BJ (cell line): ENCODE measurements at regions not wholly inside any gene's neighbourhood (a gene's known extent, or its start where the extent isn't known, plus 50 kb on each side); places are given as distances from the start of the nearest gene placed in this dataset.

Experiments
- CTCF ChIA-PET: fragments of 350-600 bp; formaldehyde crosslinking; extraction: SDS; loops from one replicate; lab custom pipeline; 2021; ENCODE audit warnings: antibody characterized with exemption, inconsistent platforms; lab: Yijun Ruan, JAX
- POLR2A ChIA-PET: fragments of 300-600 bp; sonication (Branson Sonifier 250); formaldehyde crosslinking; extraction: SDS; loops from one replicate; lab custom pipeline; 2021; ENCODE audit warnings: antibody characterized with exemption; lab: Charles Lee
- DNase-seq: peaks from one replicate; pipeline ENCODE4 v3.0.0-alpha.2; 2011; ENCODE audit warnings: low read depth
- H3K27me3 ChIP-seq: 2 replicates; pipeline ENCODE4 v1.6.0; 2011; ENCODE audit warnings: low read length; ENCODE audit not compliant: control insufficient read depth, insufficient read depth
- H3K36me3 ChIP-seq: 2 replicates; pipeline ENCODE4 v1.5.1; 2011; ENCODE audit warnings: low read length; ENCODE audit not compliant: control insufficient read depth, insufficient read depth
- H3K4me3 ChIP-seq: 2 replicates; pipeline ENCODE4 v1.5.1; 2011; ENCODE audit warnings: low read depth, mild to moderate bottlenecking, control low read depth, low read length
- CTCF ChIP-seq: IDR thresholded peaks from 2 replicates; pipeline ENCODE4 v1.5.1; 2011; ENCODE audit warnings: low read depth, mild to moderate bottlenecking, control low read depth, inconsistent platforms, low read length, moderate library complexity; ENCODE audit not compliant: insufficient read depth

GRCh38 chr4:54897590-54897989 lies 227.8 kb downstream of the KDR start:
- no peaks in the 10 kb centered on the region for H3K36me3 ChIP-seq
- CTCF ChIA-PET: no interaction called here
- no peak for DNase-seq
- H3K4me3 ChIP-seq: no peak overlapping the region
- no peak for TF ChIP-seq CTCF
- POLR2A ChIA-PET: no interaction called here
- no peaks in the 10 kb centered on the region; the same call in none of the 2 replicates for H3K27me3 ChIP-seq

GRCh38 chr4:54882616-54883015 lies 224.9 kb downstream of the KIT start:
- CTCF ChIA-PET: no interaction called here
- DNase-seq: no peak
- no peak overlapping the region for H3K4me3 ChIP-seq
- H3K27me3 ChIP-seq: no peaks in the 10 kb centered on the region; the same call in 1 of the 2 replicates
- H3K36me3 ChIP-seq: no peaks in the 10 kb centered on the region
- POLR2A ChIA-PET: no interaction called here
- TF ChIP-seq CTCF: no peak

GRCh38 chr4:54879576-54879975 lies 221.8 kb downstream of the KIT start:
- no peak for TF ChIP-seq CTCF
- ChIA-PET CTCF (interaction anchor here (0.6 to 1.0 kb wide), 2 partner anchors 19 to 34 kb away, joined by 3 read pairs; no protein-coding TSS in a partner anchor), POLR2A (no interaction called here)
- H3K36me3 ChIP-seq: no peaks in the 10 kb centered on the region
- no peaks in the 10 kb centered on the region; the same call in 1 of the 2 replicates for H3K27me3 ChIP-seq
- H3K4me3 ChIP-seq: no peak overlapping the region
- no peak for DNase-seq

GRCh38 chr4:54877006-54877405 lies 219.2 kb downstream of the KIT start:
- Histone ChIP-seq H3K4me3 (no peak overlapping the region), H3K36me3 (no peaks in the 10 kb centered on the region), H3K27me3 (no peaks in the 10 kb centered on the region; the same call in 1 of the 2 replicates)
- TF ChIP-seq CTCF: no peak
- POLR2A ChIA-PET: no interaction called here
- CTCF ChIA-PET: interaction anchor here (0.7 kb wide), 1 partner anchor 131 kb away, joined by 3 read pairs; no protein-coding TSS in a partner anchor
- no peak for DNase-seq

- ChIA-PET POLR2A (interaction anchor here (0.6 kb wide), 1 partner anchor 8 kb away, joined by 5 read pairs; no protein-coding TSS in a partner anchor), CTCF (no interaction called here)
- Histone ChIP-seq H3K36me3 (no peaks in the 10 kb centered on the region), H3K4me3 (no peak overlapping the region), H3K27me3 (no peaks in the 10 kb centered on the region)
- TF ChIP-seq CTCF: no peak
- DNase-seq: peak; percentile 40
Observed at GRCh38 chr4:54872261-54872660, 214.5 kb downstream of the KIT start.
